ENCODE measurements at regions not wholly inside any gene's neighbourhood (a gene's known extent, or its start where the extent isn't known, plus 50 kb on each side); places are given as distances from the start of the nearest gene placed in this dataset.

DNA sequence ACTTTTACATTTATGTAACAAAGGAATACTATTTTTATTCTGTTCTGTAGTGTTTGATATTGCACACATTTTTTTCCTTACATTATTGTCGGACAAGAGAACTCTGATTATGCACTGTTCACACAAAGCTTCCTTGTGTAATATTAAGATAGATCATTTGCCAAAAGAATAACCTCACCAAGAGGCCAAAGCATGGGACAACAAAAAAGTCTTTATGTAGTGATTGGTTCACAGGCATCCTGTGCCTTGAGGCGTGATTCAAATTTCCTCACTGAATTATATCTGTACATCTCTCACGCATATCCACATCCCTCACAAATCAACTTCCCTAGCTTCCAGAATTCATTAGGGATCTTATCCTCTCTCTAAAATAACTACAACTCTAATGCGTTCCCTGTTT lies 642.7 kb downstream of the NR4A2 start:
- no peak overlapping the region for H3K27ac Mint-ChIP-seq
- Histone ChIP-seq H2BK15ac (ENCODE audit: low read depth, low read length) (no peak overlapping the region), H3K4me1 (ENCODE audit: insufficient read depth, low read length) (no peaks in the 10 kb centered on the region), H2BK12ac (ENCODE audit: insufficient read length, low read depth, low read length) (no peak overlapping the region), H3K79me1 (ENCODE audit: insufficient read depth, low read depth, low read length, poor library complexity, severe bottlenecking) (no peaks in the 10 kb centered on the region), H4K8ac (replicated peaks; ENCODE audit: insufficient read length, low read depth, low read length) (no peak overlapping the region), H3K27ac (ENCODE audit: insufficient read length, low read depth, low read length) (no peak overlapping the region), H3K14ac (ENCODE audit: insufficient read depth, low read length) (no peak overlapping the region), H3K4me2 (ENCODE audit: insufficient read depth, insufficient read length, low read length) (no peak overlapping the region), H2BK5ac (ENCODE audit: insufficient read length, low read length) (no peak overlapping the region), H3K9ac (ENCODE audit: extremely low read depth, insufficient read length, low read length) (no peak overlapping the region), H3K23me2 (ENCODE audit: insufficient read length, low read depth, low read length, poor library complexity, severe bottlenecking) (no peaks in the 10 kb centered on the region), H2AFZ (ENCODE audit: low read length) (no peak overlapping the region), H4K5ac (ENCODE audit: insufficient read length, low read depth, low read length) (no peak overlapping the region), H3K27me3 (ENCODE audit: insufficient read depth, low read length) (no peaks in the 10 kb centered on the region), H3K9me3 (ENCODE audit: control insufficient read depth, low read depth, low read length) (no peaks in the 10 kb centered on the region), H3K56ac (ENCODE audit: insufficient read length, low read depth, low read length) (no peak overlapping the region), H2BK120ac (ENCODE audit: low read depth, low read length, poor library complexity, severe bottlenecking) (no peak overlapping the region), H2BK20ac (ENCODE audit: low read depth, low read length, poor library complexity, severe bottlenecking) (no peak overlapping the region), H3T11ph (ENCODE audit: low read length) (no peak overlapping the region), H3K4ac (ENCODE audit: low read depth, low read length) (no peak overlapping the region), H4K20me1 (ENCODE audit: control insufficient read depth, insufficient read depth, insufficient read length) (no peaks in the 10 kb centered on the region), H3K18ac (ENCODE audit: insufficient read length, low read depth, low read length) (no peak overlapping the region), H3K79me2 (ENCODE audit: insufficient read depth, low read length) (no peaks in the 10 kb centered on the region), H3K23ac (ENCODE audit: insufficient read length, low read depth, low read length) (no peak overlapping the region), H2AK5ac (ENCODE audit: insufficient read length, low read length) (no peak overlapping the region), H4K91ac (ENCODE audit: insufficient read length, low read depth, low read length) (no peak overlapping the region)
- WGBS (ENCODE audit: extremely low coverage, insufficient read length, low lambda C conversion rate) = no CpG with 5 or more reads among the region's 4 CpGs
- no peaks in the 10 kb centered on the region for H3K27me3 Mint-ChIP-seq (ENCODE audit: low read depth)
- no peak for DNase-seq
- TF ChIP-seq, protein P1, sequence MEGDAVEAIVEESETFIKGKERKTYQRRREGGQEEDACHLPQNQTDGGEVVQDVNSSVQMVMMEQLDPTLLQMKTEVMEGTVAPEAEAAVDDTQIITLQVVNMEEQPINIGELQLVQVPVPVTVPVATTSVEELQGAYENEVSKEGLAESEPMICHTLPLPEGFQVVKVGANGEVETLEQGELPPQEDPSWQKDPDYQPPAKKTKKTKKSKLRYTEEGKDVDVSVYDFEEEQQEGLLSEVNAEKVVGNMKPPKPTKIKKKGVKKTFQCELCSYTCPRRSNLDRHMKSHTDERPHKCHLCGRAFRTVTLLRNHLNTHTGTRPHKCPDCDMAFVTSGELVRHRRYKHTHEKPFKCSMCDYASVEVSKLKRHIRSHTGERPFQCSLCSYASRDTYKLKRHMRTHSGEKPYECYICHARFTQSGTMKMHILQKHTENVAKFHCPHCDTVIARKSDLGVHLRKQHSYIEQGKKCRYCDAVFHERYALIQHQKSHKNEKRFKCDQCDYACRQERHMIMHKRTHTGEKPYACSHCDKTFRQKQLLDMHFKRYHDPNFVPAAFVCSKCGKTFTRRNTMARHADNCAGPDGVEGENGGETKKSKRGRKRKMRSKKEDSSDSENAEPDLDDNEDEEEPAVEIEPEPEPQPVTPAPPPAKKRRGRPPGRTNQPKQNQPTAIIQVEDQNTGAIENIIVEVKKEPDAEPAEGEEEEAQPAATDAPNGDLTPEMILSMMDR (conservative IDR thresholded peaks at IDR 0.05) = no peak
- no peak overlapping the region for H3K4me3 Mint-ChIP-seq
- H3K4me1 Mint-ChIP-seq = no peaks in the 10 kb centered on the region
- no peaks in the 10 kb centered on the region for H3K9me3 Mint-ChIP-seq
- no peaks in the 10 kb centered on the region for H3K36me3 Mint-ChIP-seq (ENCODE audit: insufficient read depth in 1 of 3, low read depth in 3 of 3)

All from H9 (cell line).